Stimulated activated CD4-positive, alpha-beta T cell treated with anti-CD3 and anti-CD28 coated beads, TNF-alpha, amount 100 ng/mL, for 24 hours (primary cell): ENCODE measurements at regions not wholly inside any gene's neighbourhood (a gene's known extent, or its start where the extent isn't known, plus 50 kb on each side); places are given as distances from the start of the nearest gene placed in this dataset.

Source experiments
- DNase-seq, 3 experiments: peaks; one replicate each; pipeline ENCODE4 v3.0.0-alpha.2; 2020; ENCODE audit warnings: low read depth in 3 of 3

DNA sequence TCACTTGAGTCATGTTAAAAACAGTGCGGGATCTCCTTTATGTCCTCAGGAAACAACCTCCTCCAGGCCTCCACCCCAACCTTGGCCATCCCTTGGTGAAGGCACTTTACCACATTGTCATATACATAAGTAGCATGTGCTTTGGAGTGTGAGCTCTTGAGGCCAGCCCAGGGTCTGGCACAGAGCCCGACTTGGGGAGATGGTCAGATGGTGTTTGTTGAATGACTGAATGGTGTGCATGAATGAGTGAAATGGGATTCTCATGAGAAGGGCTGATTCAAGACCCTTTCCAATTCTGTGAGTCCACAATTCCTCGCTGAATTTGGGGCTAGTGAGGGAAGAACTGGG is 52.9 kb upstream of the DLK1 start:
- no peak for DNase-seq

- no peak for DNase-seq
These were observed 52.3 kb upstream of the DLK1 start for GRCh38 chr14:100674428-100674827.

- no peak for DNase-seq
These were observed 51.6 kb upstream of the DLK1 start for GRCh38 chr14:100674897-100675619.

- DNase-seq = no peak
These were observed 50.7 kb upstream of the DLK1 start for GRCh38 chr14:100675699-100676684.
